HG03460 (cell line): ENCODE measurements at regions not wholly inside any gene's neighbourhood (a gene's known extent, or its start where the extent isn't known, plus 50 kb on each side); places are given as distances from the start of the nearest gene placed in this dataset.
"Not testable (repeated sequence)": the region's sequence is repeated elsewhere in the genome, so short reads cannot be mapped to it uniquely, and the experiment has no call there.

Source experiments
- ATAC-seq: cut with Tn5 transposase; IDR thresholded peaks from one replicate; pipeline ENCODE4 v1.9.1; 2021; ENCODE audit not compliant: unreplicated experiment

GRCh38 chr4:83929550-83929949 lies 393.6 kb downstream of the GPAT3 start:
- no peak for ATAC-seq

GRCh38 chr4:83926950-83927349 lies 391.0 kb downstream of the GPAT3 start:
- ATAC-seq: no peak

GRCh38 chr4:83923341-83923740 lies 387.4 kb downstream of the GPAT3 start:
- no peak for ATAC-seq

GRCh38 chr4:83922402-83922801 lies 386.5 kb downstream of the GPAT3 start:
- ATAC-seq: no peak

- no peak for ATAC-seq
These were observed 385.2 kb downstream of the GPAT3 start for GRCh38 chr4:83921124-83921523.

GRCh38 chr4:83920375-83920774 lies 384.5 kb downstream of the GPAT3 start:
- no peak for ATAC-seq

- ATAC-seq: no peak
These were observed 381.7 kb downstream of the GPAT3 start for GRCh38 chr4:83917572-83917971.

GRCh38 chr4:83910693-83911092 lies 374.8 kb downstream of the GPAT3 start:
- ATAC-seq: no peak

GRCh38 chr4:83906561-83906960 lies 370.7 kb downstream of the GPAT3 start:
- no peak for ATAC-seq

GRCh38 chr4:83905952-83906351 lies 370.0 kb downstream of the GPAT3 start:
- no peak for ATAC-seq

- not testable (repeated sequence) for ATAC-seq
These were observed 367.8 kb downstream of the GPAT3 start for GRCh38 chr4:83903740-83904139.

- ATAC-seq: no peak
These were observed 358.9 kb downstream of the GPAT3 start for GRCh38 chr4:83894831-83895230.

- no peak for ATAC-seq
These were observed 354.9 kb downstream of the GPAT3 start for GRCh38 chr4:83890816-83891215.

GRCh38 chr4:83890231-83890630 lies 354.3 kb downstream of the GPAT3 start:
- no peak for ATAC-seq

- no peak for ATAC-seq
These were observed 353.9 kb downstream of the GPAT3 start for GRCh38 chr4:83889802-83890201.

GRCh38 chr4:83885256-83886182 lies 349.6 kb downstream of the GPAT3 start:
- no peak for ATAC-seq

GRCh38 chr4:83876047-83876446 lies 340.1 kb downstream of the GPAT3 start:
- no peak for ATAC-seq

- no peak for ATAC-seq
These were observed 339.5 kb downstream of the GPAT3 start for GRCh38 chr4:83875437-83875836.

- ATAC-seq: no peak
These were observed 338.1 kb downstream of the GPAT3 start for GRCh38 chr4:83873996-83874395.

GRCh38 chr4:83870328-83870950 lies 334.5 kb downstream of the GPAT3 start:
- no peak for ATAC-seq

- ATAC-seq: no peak
These were observed 331.1 kb downstream of the GPAT3 start for GRCh38 chr4:83866834-83867621.
